HUES6 (cell line): ENCODE measurements at regions not wholly inside any gene's neighbourhood (a gene's known extent, or its start where the extent isn't known, plus 50 kb on each side); places are given as distances from the start of the nearest gene placed in this dataset.
"Not testable (repeated sequence)": the region's sequence is repeated elsewhere in the genome, so short reads cannot be mapped to it uniquely, and the experiment has no call there.

ENCODE experiments used
- H3K27ac ChIP-seq: 2 replicates; pipeline ENCODE4 v1.7.0; 2013; ENCODE audit warnings: low read depth, mild to moderate bottlenecking, low read length, inconsistent platforms
- H3K27me3 ChIP-seq: 2 replicates; pipeline ENCODE4 v1.6.1; 2013; ENCODE audit warnings: low read length; ENCODE audit not compliant: control insufficient read depth, insufficient read depth
- H3K36me3 ChIP-seq: 2 replicates; pipeline ENCODE4 v1.6.1; 2013; ENCODE audit warnings: low read length; ENCODE audit not compliant: control insufficient read depth, insufficient read depth
- H3K4me1 ChIP-seq: 2 replicates; pipeline ENCODE4 v1.6.1; 2013; ENCODE audit warnings: low read length; ENCODE audit not compliant: control insufficient read depth, insufficient read depth
- H3K4me3 ChIP-seq: 2 replicates; pipeline ENCODE4 v1.5.1; 2013; ENCODE audit warnings: low read depth, low read length
- H3K9ac ChIP-seq: one replicate; pipeline ENCODE4 v1.6.1; 2013; ENCODE audit warnings: mild to moderate bottlenecking, low read length
- H3K9me3 ChIP-seq: 2 replicates; pipeline ENCODE4 v1.6.1; 2013; ENCODE audit warnings: low read depth, low read length; ENCODE audit not compliant: control insufficient read depth, insufficient read depth

DNA sequence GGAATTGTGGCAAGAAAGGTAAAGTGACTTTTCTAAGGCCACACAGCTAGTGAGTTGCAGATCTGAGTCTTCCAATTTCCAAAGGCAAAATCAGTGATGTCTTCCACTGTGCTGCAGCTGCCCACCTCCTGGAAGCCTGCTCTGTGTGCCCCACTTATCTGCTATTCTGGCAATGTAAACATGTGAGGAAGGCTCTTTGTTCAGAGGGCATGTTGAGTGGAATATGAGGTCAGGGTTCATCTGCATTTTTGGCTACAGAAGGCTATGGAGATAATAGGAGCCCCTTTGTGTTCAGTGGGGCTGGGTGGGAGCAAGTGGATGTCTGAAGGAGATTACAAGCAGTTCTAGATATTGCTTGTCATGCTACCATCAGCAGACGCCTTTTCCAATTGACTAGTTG is 396.2 kb downstream of the BUD13 start:
- Histone ChIP-seq H3K27ac (no peak overlapping the region), H3K9ac (no peak overlapping the region), H3K27me3 (no peaks in the 10 kb centered on the region), H3K9me3 (no peaks in the 10 kb centered on the region), H3K36me3 (no peaks in the 10 kb centered on the region; the same call in 1 of the 2 replicates), H3K4me1 (peaks cover 9% of the 10 kb centered on the region; the same call in 1 of the 2 replicates), H3K4me3 (no peak overlapping the region)

GRCh38 chr11:116376054-116376453 is 396.7 kb downstream of the BUD13 start:
- Histone ChIP-seq H3K4me3 (no peak overlapping the region), H3K9me3 (no peaks in the 10 kb centered on the region), H3K27ac (no peak overlapping the region), H3K27me3 (no peaks in the 10 kb centered on the region), H3K36me3 (no peaks in the 10 kb centered on the region; the same call in 1 of the 2 replicates), H3K9ac (no peak overlapping the region), H3K4me1 (peaks cover 9% of the 10 kb centered on the region; the same call in 1 of the 2 replicates)

DNA sequence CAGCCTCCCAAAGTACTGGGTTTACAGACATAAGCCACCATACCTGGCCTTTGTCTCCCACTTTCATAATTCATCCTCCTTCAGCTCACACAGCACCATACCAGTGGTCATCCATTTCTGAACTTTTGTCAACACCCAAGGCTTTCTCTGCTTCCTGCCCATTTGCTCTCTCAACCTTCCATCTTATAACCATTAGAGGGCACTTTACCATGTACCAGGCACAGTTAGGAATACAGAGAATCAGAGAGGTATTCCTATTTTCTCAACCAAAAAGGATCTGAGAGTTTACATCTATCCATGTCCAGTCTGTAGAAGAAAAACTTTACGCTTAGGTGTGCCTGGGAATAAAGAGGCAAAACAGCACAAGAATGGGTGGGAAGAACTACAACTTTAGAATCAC is 397.6 kb downstream of the BUD13 start:
- H3K27ac ChIP-seq, result no peak overlapping the region
- no peaks in the 10 kb centered on the region for H3K9me3 ChIP-seq
- H3K27me3 ChIP-seq, result no peaks in the 10 kb centered on the region
- no peak overlapping the region for H3K4me3 ChIP-seq
- H3K36me3 ChIP-seq, result no peaks in the 10 kb centered on the region; the same call in 1 of the 2 replicates
- no peak overlapping the region for H3K9ac ChIP-seq
- H3K4me1 ChIP-seq, result peaks cover 9% of the 10 kb centered on the region; the same call in 1 of the 2 replicates

GRCh38 chr11:116374085-116374484 is 398.7 kb downstream of the BUD13 start:
- Histone ChIP-seq H3K9ac (no peak overlapping the region), H3K4me3 (no peak overlapping the region), H3K36me3 (no peaks in the 10 kb centered on the region; the same call in 1 of the 2 replicates), H3K9me3 (no peaks in the 10 kb centered on the region), H3K27ac (no peak overlapping the region), H3K4me1 (peaks cover 4% of the 10 kb centered on the region; the same call in 1 of the 2 replicates), H3K27me3 (no peaks in the 10 kb centered on the region)

GRCh38 chr11:116373104-116373944 is 399.5 kb downstream of the BUD13 start:
- Histone ChIP-seq H3K27me3 (no peaks in the 10 kb centered on the region), H3K36me3 (no peaks in the 10 kb centered on the region; the same call in 1 of the 2 replicates), H3K27ac (no peak overlapping the region), H3K9me3 (no peaks in the 10 kb centered on the region), H3K4me3 (no peak overlapping the region), H3K4me1 (no peaks in the 10 kb centered on the region), H3K9ac (no peak overlapping the region)

GRCh38 chr11:116371146-116371545 is 401.6 kb downstream of the BUD13 start:
- Histone ChIP-seq H3K9ac (no peak overlapping the region), H3K27ac (no peak overlapping the region), H3K4me3 (no peak overlapping the region), H3K36me3 (no peaks in the 10 kb centered on the region; the same call in 1 of the 2 replicates), H3K4me1 (peaks cover 13% of the 10 kb centered on the region), H3K27me3 (no peaks in the 10 kb centered on the region), H3K9me3 (no peaks in the 10 kb centered on the region)

DNA sequence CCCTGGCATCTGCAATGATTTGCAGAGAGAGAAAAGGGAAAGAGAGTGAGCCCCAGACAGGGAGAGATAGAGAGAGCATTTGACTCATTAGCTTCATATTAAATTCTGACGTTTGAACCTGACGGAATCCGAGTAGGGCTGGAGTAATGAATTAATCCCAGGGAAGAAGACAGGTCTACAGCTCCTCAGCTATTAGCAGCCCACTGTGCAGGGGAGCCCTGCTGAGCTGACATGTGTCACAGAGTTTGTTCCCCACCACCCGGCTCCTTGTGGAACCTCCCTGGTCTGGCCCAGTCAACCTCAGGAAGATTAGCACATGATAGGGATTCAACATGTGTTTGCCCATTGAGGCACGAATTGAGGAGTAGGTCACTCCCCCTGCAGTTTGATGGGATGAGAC is 404.0 kb downstream of the BUD13 start:
- no peak overlapping the region for H3K27ac ChIP-seq

GRCh38 chr11:116366980-116367645 is 405.7 kb downstream of the BUD13 start:
- Histone ChIP-seq H3K27ac (peak overlapping the region; percentile 16; the same call in 1 of the 2 replicates), H3K9me3 (peaks cover 13% of the 10 kb centered on the region), H3K4me3 (no peak overlapping the region), H3K27me3 (no peaks in the 10 kb centered on the region), H3K4me1 (peaks cover 21% of the 10 kb centered on the region), H3K36me3 (no peaks in the 10 kb centered on the region), H3K9ac (no peak overlapping the region)

More for the DNA sequence above, 404.0 kb downstream of the BUD13 start:
- no peak overlapping the region for H3K9ac ChIP-seq
- peaks cover 13% of the 10 kb centered on the region for H3K9me3 ChIP-seq
- no peaks in the 10 kb centered on the region for H3K36me3 ChIP-seq
- H3K27me3 ChIP-seq, result no peaks in the 10 kb centered on the region
- no peak overlapping the region for H3K4me3 ChIP-seq
- H3K4me1 ChIP-seq, result peaks cover 13% of the 10 kb centered on the region

- no peaks in the 10 kb centered on the region for H3K36me3 ChIP-seq
- peaks cover 13% of the 10 kb centered on the region for H3K9me3 ChIP-seq
- no peak overlapping the region for H3K27ac ChIP-seq
- no peak overlapping the region for H3K9ac ChIP-seq
- no peak overlapping the region for H3K4me3 ChIP-seq
- H3K27me3 ChIP-seq, result no peaks in the 10 kb centered on the region
- H3K4me1 ChIP-seq, result peaks cover 23% of the 10 kb centered on the region
These were observed 406.3 kb downstream of the BUD13 start for GRCh38 chr11:116366451-116366850.

- not testable (repeated sequence) for H3K27me3 ChIP-seq, H3K27ac ChIP-seq, H3K36me3 ChIP-seq, H3K4me3 ChIP-seq, H3K9ac ChIP-seq
- Histone ChIP-seq H3K9me3 (peaks cover 13% of the 10 kb centered on the region), H3K4me1 (peaks cover 23% of the 10 kb centered on the region)
These were observed 407.9 kb downstream of the BUD13 start for GRCh38 chr11:116364925-116365324.

DNA sequence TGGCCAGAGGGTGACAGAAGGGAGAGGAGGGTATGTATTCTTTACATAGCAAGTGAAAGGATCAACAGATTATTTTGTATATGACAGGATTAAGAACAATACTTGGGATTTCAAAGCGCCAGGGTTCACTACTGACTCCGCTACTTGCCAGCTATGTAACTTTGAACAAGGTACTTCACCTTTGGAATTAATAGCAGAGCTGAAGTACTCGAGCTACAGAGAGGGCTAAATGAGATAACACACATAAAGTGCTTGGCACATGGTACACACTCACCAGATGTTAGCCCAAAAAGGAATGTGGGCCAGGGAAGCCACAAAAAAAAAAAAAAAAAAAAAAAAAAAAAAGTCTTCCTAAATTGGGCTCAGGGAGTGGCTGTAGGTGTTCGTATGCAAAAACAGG is 408.4 kb downstream of the BUD13 start:
- Histone ChIP-seq H3K9me3 (peaks cover 13% of the 10 kb centered on the region), H3K9ac (no peak overlapping the region), H3K36me3 (no peaks in the 10 kb centered on the region), H3K27ac (no peak overlapping the region), H3K4me1 (peaks cover 23% of the 10 kb centered on the region), H3K27me3 (no peaks in the 10 kb centered on the region; the same call in 1 of the 2 replicates), H3K4me3 (no peak overlapping the region)
